ENCODE measurements at regions not wholly inside any gene's neighbourhood (a gene's known extent, or its start where the extent isn't known, plus 50 kb on each side); places are given as distances from the start of the nearest gene placed in this dataset.

DNA sequence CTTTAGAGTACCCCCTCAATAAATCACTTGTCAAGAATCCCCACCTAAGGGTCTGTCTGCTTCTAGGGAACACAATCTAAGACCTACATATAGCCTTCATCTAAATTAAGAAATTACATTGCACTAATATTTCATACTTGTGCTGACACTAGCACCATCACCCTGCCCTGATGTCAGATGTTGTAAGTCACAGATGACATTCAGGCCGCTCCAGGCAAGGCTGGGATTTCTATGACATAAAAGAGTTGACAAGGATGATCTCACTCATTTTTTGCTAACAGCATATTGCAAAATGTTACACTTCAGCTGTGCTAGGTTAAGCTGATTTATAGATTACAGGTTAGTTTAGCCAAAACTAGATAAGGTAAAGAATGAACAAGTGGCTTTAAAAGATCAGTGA lies 372.5 kb upstream of the GRIA1 start:
- DNase-seq: no peak
- intact Hi-C loops (cut with DNase I): no loop called here
- H3K27me3 ChIP-seq (ENCODE audit: low read depth): no peaks in the 10 kb centered on the region
- H3K9me3 ChIP-seq: no peaks in the 10 kb centered on the region
- H3K27ac ChIP-seq: no peak overlapping the region
- H3K4me1 ChIP-seq: no peaks in the 10 kb centered on the region
- no peaks in the 10 kb centered on the region for H3K36me3 ChIP-seq
- no peak for ATAC-seq
- no peak for TF ChIP-seq CTCF (IDR thresholded peaks at IDR 0.05)
- no peak overlapping the region for H3K4me3 ChIP-seq

DNA sequence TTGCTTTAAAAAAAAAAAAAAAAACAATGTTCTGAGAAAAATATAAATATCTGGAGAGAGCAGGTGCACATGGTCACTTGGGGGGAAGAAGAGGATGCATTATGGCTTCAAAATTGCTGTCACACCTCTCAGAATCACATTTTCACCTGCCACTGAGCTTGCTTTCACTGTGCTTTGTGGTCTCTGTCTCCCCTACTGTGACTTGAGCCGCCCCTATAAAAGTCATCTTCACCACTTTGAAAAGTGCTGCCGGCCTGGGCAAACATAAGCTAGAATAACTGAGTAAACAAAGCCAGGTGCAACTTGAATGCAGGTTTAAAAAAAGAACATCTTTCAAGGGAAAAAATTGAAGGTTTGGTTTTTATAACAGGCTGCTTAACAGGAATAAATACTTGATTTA lies 368.1 kb upstream of the GRIA1 start:
- H3K4me1 ChIP-seq: no peaks in the 10 kb centered on the region
- H3K4me3 ChIP-seq: no peak overlapping the region
- no peak overlapping the region for H3K27ac ChIP-seq
- DNase-seq (no peak), ATAC-seq (no peak)
- H3K27me3 ChIP-seq (ENCODE audit: low read depth): no peaks in the 10 kb centered on the region
- H3K9me3 ChIP-seq: no peaks in the 10 kb centered on the region
- TF ChIP-seq CTCF (IDR thresholded peaks at IDR 0.05): no peak
- H3K36me3 ChIP-seq: no peaks in the 10 kb centered on the region
- intact Hi-C loops (cut with DNase I): no loop called here

GRCh38 chr5:153130296-153130695 lies 360.2 kb upstream of the GRIA1 start:
- DNase-seq: no peak
- H3K4me3 ChIP-seq: no peak overlapping the region
- H3K4me1 ChIP-seq: no peaks in the 10 kb centered on the region
- H3K9me3 ChIP-seq: no peaks in the 10 kb centered on the region
- intact Hi-C loops (cut with DNase I): no loop called here
- no peaks in the 10 kb centered on the region for H3K36me3 ChIP-seq
- H3K27ac ChIP-seq: no peak overlapping the region
- no peak for ATAC-seq
- no peaks in the 10 kb centered on the region for H3K27me3 ChIP-seq (ENCODE audit: low read depth)
- TF ChIP-seq CTCF (IDR thresholded peaks at IDR 0.05): no peak

DNA sequence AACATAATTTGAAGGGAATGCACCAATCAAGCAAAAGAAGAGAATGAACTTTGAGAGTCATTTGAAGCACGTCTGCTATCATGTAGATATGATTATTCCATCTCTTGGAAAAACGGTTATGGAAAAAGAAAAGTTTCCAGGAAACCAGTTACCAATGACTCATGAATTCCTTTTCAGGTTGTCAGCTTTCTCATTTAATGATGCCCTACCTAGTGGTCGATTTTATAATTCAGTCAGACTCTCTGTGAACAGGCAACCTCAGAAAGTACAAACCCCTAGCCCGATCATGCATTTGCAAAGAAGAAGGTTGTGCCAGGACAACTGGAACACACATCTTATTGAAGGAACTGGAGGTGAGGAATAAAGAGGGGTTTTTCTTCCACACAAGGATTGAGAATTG lies 355.1 kb upstream of the GRIA1 start:
- Histone ChIP-seq H3K27me3 (ENCODE audit: low read depth) (no peaks in the 10 kb centered on the region), H3K4me1 (no peaks in the 10 kb centered on the region), H3K36me3 (no peaks in the 10 kb centered on the region), H3K27ac (no peak overlapping the region), H3K9me3 (no peaks in the 10 kb centered on the region), H3K4me3 (no peak overlapping the region)
- no peak for TF ChIP-seq CTCF (IDR thresholded peaks at IDR 0.05)
- intact Hi-C loops (cut with DNase I): no loop called here
- DNase-seq (no peak), ATAC-seq (no peak)

DNA sequence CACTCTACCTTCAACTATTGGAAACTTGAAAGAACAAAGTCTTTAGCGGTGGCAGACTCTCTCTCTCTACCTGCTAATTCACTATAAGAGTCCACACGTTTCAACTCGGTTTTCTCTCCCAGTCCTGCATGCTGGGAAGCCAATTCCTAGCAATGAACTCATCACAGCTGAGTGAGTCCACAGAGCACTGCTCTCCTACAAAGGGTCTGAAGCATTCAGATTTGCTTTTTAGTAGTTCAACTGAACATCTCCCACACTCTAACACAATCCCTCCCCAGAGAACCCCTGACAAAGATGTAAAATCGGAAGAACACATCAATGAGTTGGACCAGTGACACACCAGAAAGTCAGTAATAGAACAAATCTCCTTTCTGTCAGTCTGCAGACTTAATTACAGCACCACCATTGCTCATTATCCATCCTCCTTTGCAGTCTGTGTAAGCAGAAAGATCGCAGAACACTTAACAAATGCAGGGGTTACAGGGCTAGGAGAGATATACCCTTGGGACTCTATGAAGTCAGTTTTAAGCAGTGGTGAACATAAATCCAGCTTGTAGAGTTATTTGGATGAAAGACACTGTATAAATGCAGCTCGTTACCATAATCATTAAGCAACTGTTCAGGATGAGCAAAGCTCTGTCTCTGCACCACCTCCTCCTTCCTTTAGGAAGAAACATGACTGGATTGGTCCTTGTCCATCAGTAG lies 353.4 kb upstream of the GRIA1 start:
- ATAC-seq: no peak
- intact Hi-C loops (cut with DNase I): no loop called here
- Histone ChIP-seq H3K36me3 (no peaks in the 10 kb centered on the region), H3K4me3 (no peak overlapping the region), H3K4me1 (no peaks in the 10 kb centered on the region), H3K27me3 (ENCODE audit: low read depth) (no peaks in the 10 kb centered on the region), H3K9me3 (no peaks in the 10 kb centered on the region), H3K27ac (no peak overlapping the region)
- no peak for DNase-seq
- TF ChIP-seq CTCF (IDR thresholded peaks at IDR 0.05): no peak

Measured in lower lobe of right lung (tissue), 2 donors.